ENCODE measurements at regions not wholly inside any gene's neighbourhood (a gene's known extent, or its start where the extent isn't known, plus 50 kb on each side); places are given as distances from the start of the nearest gene placed in this dataset.

DNA sequence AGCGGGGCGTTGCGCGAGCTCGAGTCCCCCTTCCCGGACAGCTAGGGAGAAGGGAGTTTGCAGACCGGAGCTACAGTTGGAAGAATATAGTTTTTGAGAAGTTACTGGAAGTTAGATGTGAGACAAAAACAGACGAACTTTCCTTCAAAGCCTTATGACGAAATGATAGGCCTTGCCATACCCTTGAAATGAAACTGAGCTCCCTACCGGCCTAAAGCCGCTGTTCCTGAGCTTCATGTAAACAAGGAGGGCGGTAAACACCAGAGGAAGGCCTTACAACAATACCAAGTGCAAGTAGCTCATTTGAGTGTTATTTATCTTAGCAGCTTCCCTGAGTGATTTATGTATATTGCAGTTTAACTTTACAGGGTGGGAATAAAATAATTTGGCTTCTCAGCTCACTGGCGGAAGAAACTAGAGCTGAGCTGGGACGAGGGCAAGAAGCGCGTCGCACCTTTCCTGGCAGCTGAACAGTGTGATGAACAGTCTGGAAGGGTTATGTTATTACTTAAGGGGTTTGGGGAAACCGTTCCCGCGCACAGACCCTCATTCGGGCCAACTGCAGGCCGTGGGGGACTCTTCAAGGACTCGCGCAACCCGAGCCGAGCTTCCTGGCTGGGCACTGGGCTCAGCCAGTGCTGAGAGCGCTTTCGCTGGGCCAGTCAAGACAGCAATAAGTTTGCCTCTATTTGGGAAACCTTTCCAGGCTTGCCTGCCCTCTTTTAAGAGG, 111.2 kb downstream of the KCNRG start:
- peak; percentile 83 for DNase-seq (ENCODE audit: low read depth)
- peak overlapping the region; percentile 63 for H3K4me3 ChIP-seq (ENCODE audit: low read depth, low read length)
- TF ChIP-seq, protein P1, sequence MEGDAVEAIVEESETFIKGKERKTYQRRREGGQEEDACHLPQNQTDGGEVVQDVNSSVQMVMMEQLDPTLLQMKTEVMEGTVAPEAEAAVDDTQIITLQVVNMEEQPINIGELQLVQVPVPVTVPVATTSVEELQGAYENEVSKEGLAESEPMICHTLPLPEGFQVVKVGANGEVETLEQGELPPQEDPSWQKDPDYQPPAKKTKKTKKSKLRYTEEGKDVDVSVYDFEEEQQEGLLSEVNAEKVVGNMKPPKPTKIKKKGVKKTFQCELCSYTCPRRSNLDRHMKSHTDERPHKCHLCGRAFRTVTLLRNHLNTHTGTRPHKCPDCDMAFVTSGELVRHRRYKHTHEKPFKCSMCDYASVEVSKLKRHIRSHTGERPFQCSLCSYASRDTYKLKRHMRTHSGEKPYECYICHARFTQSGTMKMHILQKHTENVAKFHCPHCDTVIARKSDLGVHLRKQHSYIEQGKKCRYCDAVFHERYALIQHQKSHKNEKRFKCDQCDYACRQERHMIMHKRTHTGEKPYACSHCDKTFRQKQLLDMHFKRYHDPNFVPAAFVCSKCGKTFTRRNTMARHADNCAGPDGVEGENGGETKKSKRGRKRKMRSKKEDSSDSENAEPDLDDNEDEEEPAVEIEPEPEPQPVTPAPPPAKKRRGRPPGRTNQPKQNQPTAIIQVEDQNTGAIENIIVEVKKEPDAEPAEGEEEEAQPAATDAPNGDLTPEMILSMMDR (IDR thresholded peaks at IDR 0.05; ENCODE audit: low read depth, low read length): no peak
- TF ChIP-seq, protein P2, sequence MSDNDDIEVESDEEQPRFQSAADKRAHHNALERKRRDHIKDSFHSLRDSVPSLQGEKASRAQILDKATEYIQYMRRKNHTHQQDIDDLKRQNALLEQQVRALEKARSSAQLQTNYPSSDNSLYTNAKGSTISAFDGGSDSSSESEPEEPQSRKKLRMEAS (IDR thresholded peaks at IDR 0.05; ENCODE audit: low read depth, low read length): no peak
- TF ChIP-seq POLR2A (IDR thresholded peaks at IDR 0.05; ENCODE audit: extremely low read depth, insufficient read length): no peak
- no peak; the same call in 1 of the 2 replicates for TF ChIP-seq MYC (IDR thresholded peaks at IDR 0.05; ENCODE audit: low read depth, low read length)

DNA sequence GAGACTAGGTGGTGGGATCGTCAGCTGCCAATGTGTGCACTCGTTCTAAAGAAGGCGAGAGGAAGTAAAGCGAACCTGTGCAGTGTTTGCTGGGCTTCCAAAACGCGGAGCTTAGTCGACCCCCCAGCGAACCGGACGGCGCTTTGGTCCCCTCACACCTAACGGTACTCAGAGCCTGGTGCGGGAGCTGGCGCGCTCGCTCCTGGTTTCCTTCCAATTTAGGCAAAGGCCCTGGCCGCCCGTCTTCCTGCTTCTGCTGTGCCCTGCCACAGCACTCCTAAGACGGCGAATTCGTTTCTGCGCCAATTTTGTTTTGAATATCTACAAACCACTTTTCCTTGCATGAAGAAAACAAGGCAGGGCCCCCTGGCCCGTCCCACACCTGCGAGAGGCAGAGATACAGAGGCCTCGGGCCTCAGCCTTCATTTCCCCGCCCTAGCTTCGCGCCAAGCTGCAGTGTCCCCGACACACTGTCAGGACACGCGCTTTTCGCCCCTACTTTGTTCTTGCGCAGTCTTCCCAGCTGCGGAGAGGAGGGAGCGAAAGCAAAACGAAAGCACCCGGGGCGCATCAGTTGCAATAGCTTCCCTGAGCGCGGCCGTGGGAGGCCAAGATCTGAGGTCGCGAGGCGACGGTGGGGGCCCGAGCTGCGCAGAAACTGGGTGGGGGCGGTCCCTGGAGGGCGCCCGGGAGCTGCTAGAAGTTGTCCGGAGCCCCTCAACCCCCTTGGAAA, 111.9 kb downstream of the KCNRG start:
- DNase-seq (ENCODE audit: low read depth): no peak
- TF ChIP-seq, protein P2 (IDR thresholded peaks at IDR 0.05; ENCODE audit: low read depth, low read length): no peak
- no peak overlapping the region for H3K4me3 ChIP-seq (ENCODE audit: low read depth, low read length)

DNA sequence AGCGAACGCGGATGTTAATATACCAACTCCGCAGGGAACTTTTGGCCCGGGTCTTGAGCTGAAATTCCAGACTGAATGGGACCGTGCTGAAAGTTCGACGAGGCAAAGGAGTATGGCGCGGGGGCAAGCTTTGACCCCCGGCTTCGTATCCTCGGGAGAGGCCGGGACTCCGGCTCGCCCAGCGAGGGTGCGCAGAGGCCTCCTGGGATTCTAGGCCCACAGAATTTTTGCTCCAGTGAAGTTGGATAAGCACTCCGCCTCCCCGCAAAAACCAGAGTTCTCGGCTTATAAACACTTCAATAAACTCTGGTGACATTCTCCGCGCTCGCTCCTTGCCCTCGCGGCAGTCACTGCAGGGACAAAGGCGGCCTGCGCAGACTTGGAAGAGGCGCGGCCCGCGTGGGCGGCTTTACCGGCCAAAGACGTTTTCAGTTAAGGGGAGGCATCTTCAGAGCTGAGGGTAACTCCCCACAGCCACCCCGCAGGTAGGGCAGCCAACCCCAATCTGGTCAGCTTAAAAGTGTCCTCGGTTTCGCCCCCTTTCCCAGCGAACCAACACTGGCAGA, 112.6 kb downstream of the KCNRG start:
- DNase-seq (ENCODE audit: low read depth): no peak
- no peak overlapping the region for H3K4me3 ChIP-seq (ENCODE audit: low read depth, low read length)

DNA sequence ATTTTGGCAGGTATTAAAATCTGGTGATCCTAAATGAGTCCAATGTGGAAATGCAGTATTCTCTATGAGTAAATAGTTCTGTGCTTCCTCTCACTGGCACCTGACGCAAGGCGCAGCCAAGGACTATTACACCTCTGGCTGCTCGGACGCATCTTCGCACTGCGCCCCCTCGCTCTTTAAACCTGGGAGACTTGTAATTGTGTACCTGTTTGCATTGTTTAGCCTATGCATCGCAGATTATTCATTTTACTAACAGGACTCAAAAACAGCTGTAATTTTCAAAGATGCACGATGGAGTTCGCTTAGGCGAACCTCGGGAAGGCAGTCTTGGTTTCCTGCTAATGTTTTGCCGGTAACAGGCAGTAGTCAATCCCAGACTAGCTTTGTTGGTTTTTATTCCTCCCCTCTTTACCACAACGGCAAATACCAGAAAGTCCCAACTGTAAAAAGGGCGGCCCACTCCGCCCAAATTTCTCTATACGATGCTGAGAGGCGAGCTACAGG, 113.2 kb downstream of the KCNRG start:
- DNase-seq (ENCODE audit: low read depth): no peak
- TF ChIP-seq POLR2A (IDR thresholded peaks at IDR 0.05; ENCODE audit: extremely low read depth, insufficient read length): no peak
- TF ChIP-seq, protein P1 (IDR thresholded peaks at IDR 0.05; ENCODE audit: low read depth, low read length): no peak
- TF ChIP-seq, protein P2 (IDR thresholded peaks at IDR 0.05; ENCODE audit: low read depth, low read length): no peak
- no peak for TF ChIP-seq MYC (IDR thresholded peaks at IDR 0.05; ENCODE audit: low read depth, low read length)
- no peak overlapping the region for H3K4me3 ChIP-seq (ENCODE audit: low read depth, low read length)

More for the DNA sequence above, 112.6 kb downstream of the KCNRG start:
- TF ChIP-seq POLR2A (IDR thresholded peaks at IDR 0.05; ENCODE audit: extremely low read depth, insufficient read length) (no peak), MYC (IDR thresholded peaks at IDR 0.05; ENCODE audit: low read depth, low read length) (no peak)
- TF ChIP-seq, protein P1 (IDR thresholded peaks at IDR 0.05; ENCODE audit: low read depth, low read length): no peak
- TF ChIP-seq, protein P2 (IDR thresholded peaks at IDR 0.05; ENCODE audit: low read depth, low read length): no peak

DNA sequence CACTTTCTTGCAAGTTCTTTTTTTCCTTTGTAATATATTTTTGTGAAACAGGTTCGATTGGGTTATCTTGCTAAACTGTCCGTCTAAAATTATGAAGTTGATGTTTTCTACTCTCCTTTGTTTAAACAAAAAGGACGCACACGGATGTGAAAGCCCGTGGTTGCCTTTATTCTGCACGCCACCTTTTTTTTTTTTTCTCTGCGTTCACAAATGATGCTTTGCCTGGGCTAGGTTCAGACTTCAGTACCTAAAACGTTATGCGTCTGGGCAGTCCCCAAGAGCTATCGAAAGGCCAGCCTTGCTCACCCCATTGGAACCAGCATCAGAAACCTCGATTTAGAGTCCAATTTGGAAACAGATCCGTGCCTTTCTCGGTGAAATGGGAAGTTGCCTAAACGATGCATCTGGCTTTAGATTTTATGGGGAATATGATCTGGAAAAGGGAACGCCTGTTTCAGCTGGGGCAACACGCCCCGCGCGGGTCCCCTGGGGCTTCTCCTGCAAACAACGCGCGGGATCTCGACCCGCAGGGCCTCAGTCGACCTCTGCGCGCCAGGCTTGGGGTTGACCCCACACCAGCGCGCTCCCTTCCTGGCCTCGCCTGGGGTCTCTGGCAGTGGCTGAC, 113.9 kb downstream of the KCNRG start:
- no peak for DNase-seq (ENCODE audit: low read depth)
- TF ChIP-seq, protein P1 (IDR thresholded peaks at IDR 0.05; ENCODE audit: low read depth, low read length): no peak
- H3K4me3 ChIP-seq (ENCODE audit: low read depth, low read length): no peak overlapping the region

DNA sequence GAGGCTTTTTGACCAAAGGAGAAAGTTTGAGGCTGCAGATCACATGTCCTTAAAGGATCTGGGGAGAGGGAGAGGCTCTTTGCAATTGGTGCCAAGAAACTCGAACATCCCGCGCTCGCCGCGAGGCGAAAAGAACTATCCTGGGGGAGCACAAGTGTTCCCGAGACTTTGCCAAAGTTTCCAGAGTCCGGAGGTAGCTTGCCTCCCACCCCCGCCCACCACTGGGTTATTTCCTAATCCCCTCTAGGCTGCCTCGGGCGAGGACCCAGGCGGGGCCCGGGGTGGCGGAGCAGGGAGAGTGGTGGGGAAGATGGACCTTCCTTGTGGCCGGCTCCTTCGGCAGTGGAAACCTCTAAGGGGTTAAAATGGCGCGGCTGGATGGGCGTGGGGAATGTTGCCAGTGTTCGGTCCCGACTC, 114.5 kb downstream of the KCNRG start:
- H3K4me3 ChIP-seq (ENCODE audit: low read depth, low read length): no peak overlapping the region
- no peak for DNase-seq (ENCODE audit: low read depth)
- no peak for TF ChIP-seq POLR2A (IDR thresholded peaks at IDR 0.05; ENCODE audit: extremely low read depth, insufficient read length)
- TF ChIP-seq, protein P1 (IDR thresholded peaks at IDR 0.05; ENCODE audit: low read depth, low read length): no peak
- no peak for TF ChIP-seq MYC (IDR thresholded peaks at IDR 0.05; ENCODE audit: low read depth, low read length)
- TF ChIP-seq, protein P2 (IDR thresholded peaks at IDR 0.05; ENCODE audit: low read depth, low read length): no peak
